Tibial artery (tissue), 4 donors: ENCODE measurements at regions not wholly inside any gene's neighbourhood (a gene's known extent, or its start where the extent isn't known, plus 50 kb on each side); places are given as distances from the start of the nearest gene placed in this dataset.

ENCODE experiments used
- DNase-seq, 2 donors: peaks; one replicate each; pipeline ENCODE4 v3.0.0-alpha.2; 2019
- H3K27ac ChIP-seq, 2 donors: fragments of 200-600 bp; sonication (generic) in 1 of 2; 1 replicate in 1 of 2; 2 replicates in 1 of 2; pipeline ENCODE4 v1.5.1; 2018 to 2019; ENCODE audit warnings: mild to moderate bottlenecking in 1 of 2
- H3K27me3 ChIP-seq, 2 donors: fragments of 200-600 bp; sonication (generic) in 1 of 2; one replicate each; pipeline versions ENCODE4 v1.5.1 to v1.6.0; 2016 to 2019
- H3K36me3 ChIP-seq, 3 donors: fragments of 200-600 bp; sonication (generic) in 2 of 3; one replicate each; pipeline ENCODE4 v1.5.1; 2016 to 2019; ENCODE audit warnings: mild to moderate bottlenecking in 2 of 3
- H3K4me1 ChIP-seq, 4 donors: fragments of 200-600 bp; sonication (generic) in 2 of 4; 1 replicate in 3 of 4; 2 replicates in 1 of 4; pipeline ENCODE4 v1.5.1; 2016 to 2019
- H3K4me3 ChIP-seq, 2 donors: fragments of 200-600 bp; sonication (generic) in 1 of 2; 1 replicate in 1 of 2; 2 replicates in 1 of 2; pipeline ENCODE4 v1.5.1; 2018 to 2019; ENCODE audit warnings: mild to moderate bottlenecking in 2 of 2
- H3K9me3 ChIP-seq, 3 donors: fragments of 200-600 bp; sonication (generic) in 1 of 3; one replicate each; pipeline ENCODE4 v1.5.1; 2016 to 2019
- intact Hi-C: fragments of 100-400 bp; cut with DNase I; formaldehyde crosslinking; loops from one replicate; pipeline ENCODE4 v1.15.0; 2023; ENCODE audit warnings: low total_unique reads
- TF ChIP-seq, protein P1 (sequence below), 2 experiments: fragments of 200-600 bp in 1 of 2; fragments of 450-650 bp in 1 of 2; IDR thresholded peaks; one replicate each; pipeline ENCODE4 v1.5.1; 2017 to 2019; ENCODE audit warnings: antibody characterized with exemption in 2 of 2, mild to moderate bottlenecking in 1 of 2, moderate library complexity in 1 of 2

DNA sequence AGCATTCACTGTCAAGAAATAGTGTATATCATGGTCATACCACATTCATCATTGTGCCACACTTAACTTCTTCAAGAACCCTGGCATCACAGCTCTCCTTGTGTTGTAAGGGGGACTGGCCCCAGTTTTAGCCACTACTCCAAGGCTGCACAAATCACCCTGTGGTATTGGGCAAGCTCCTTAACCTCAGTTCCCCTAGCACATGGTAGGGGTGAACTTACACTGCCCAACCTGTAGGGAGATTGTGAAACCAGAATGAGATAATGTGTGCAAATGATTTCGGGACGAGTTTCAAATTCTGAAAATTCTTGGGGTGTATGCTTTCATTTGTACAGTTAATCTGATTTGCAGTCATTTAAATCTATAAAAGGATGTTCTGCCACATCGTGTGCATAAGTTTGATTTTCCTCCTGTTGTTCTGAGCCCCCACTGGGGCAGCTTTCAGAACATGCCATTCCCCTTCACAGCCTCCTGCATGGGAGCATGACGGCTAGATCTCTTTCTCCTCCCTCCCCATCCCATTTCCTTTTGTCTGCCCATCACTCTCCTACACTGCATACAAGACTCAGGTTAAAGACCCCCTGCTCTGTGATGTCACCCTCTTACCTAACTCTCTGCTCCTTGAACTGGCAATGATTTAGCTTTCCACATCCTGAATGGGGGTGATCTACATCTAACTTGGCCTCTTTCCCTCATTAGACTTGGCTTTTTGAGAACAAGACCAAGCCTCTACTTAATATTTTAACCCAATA, 290.3 kb downstream of the CHRM3 start:
- H3K36me3 ChIP-seq = no peaks in the 10 kb centered on the region
- H3K27me3 ChIP-seq = no peaks in the 10 kb centered on the region
- intact Hi-C loops = no loop called here
- no peak overlapping the region for H3K4me3 ChIP-seq
- DNase-seq = no peak
- H3K4me1 ChIP-seq = no peaks in the 10 kb centered on the region
- TF ChIP-seq, protein P1, sequence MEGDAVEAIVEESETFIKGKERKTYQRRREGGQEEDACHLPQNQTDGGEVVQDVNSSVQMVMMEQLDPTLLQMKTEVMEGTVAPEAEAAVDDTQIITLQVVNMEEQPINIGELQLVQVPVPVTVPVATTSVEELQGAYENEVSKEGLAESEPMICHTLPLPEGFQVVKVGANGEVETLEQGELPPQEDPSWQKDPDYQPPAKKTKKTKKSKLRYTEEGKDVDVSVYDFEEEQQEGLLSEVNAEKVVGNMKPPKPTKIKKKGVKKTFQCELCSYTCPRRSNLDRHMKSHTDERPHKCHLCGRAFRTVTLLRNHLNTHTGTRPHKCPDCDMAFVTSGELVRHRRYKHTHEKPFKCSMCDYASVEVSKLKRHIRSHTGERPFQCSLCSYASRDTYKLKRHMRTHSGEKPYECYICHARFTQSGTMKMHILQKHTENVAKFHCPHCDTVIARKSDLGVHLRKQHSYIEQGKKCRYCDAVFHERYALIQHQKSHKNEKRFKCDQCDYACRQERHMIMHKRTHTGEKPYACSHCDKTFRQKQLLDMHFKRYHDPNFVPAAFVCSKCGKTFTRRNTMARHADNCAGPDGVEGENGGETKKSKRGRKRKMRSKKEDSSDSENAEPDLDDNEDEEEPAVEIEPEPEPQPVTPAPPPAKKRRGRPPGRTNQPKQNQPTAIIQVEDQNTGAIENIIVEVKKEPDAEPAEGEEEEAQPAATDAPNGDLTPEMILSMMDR (IDR thresholded peaks at IDR 0.05) = no peak
- no peaks in the 10 kb centered on the region for H3K9me3 ChIP-seq
- H3K27ac ChIP-seq = no peak overlapping the region

DNA sequence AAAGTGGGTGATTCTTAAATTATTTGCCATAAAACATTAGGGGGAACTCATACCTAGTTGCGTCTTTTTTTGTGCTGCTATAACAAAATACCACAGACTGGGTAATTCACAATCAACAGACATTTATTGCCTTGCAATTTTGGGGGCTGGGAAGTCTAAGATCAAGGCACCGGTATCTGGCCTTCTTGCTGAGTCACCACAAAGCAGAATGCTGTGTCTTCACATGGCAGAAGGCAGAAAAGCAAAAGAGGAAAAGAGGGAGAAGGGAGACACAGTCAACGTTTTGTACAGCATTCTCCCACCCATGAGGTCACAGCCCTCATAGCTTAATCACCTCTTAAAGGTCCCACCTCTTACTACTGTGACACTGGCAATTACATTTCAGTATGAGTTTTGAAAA, 291.0 kb downstream of the CHRM3 start:
- intact Hi-C loops = no loop called here
- H3K4me3 ChIP-seq = no peak overlapping the region

DNA sequence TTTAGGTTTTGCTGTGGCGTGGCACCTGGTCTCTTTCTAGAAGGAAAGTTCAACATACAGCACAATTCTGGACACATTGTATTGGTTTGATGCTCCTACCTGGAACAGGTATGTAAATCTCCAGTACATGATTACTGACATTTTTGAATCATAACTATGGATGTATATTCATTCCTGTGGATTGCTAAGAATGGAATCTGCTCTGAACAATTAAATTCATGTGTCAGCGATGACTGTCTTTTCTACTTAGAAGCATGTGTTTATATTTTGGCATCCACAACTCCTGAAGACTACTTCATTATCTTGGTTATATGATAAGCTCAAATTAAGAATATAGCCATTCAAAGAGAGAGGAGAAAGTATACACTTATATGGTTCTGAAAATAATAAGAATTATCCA, 291.8 kb downstream of the CHRM3 start:
- H3K27ac ChIP-seq = no peak overlapping the region
- no peaks in the 10 kb centered on the region for H3K4me1 ChIP-seq
- no peaks in the 10 kb centered on the region for H3K9me3 ChIP-seq
- TF ChIP-seq, protein P1 (IDR thresholded peaks at IDR 0.05) = no peak
- no peak for DNase-seq
- H3K4me3 ChIP-seq = no peak overlapping the region
- no peaks in the 10 kb centered on the region for H3K27me3 ChIP-seq
- H3K36me3 ChIP-seq = no peaks in the 10 kb centered on the region
- intact Hi-C loops = no loop called here

More for the DNA sequence above, 291.0 kb downstream of the CHRM3 start:
- no peak for DNase-seq
- Histone ChIP-seq H3K36me3 (no peaks in the 10 kb centered on the region), H3K27ac (no peak overlapping the region), H3K27me3 (no peaks in the 10 kb centered on the region), H3K4me1 (no peaks in the 10 kb centered on the region), H3K9me3 (no peaks in the 10 kb centered on the region)
- TF ChIP-seq, protein P1 (IDR thresholded peaks at IDR 0.05) = no peak

DNA sequence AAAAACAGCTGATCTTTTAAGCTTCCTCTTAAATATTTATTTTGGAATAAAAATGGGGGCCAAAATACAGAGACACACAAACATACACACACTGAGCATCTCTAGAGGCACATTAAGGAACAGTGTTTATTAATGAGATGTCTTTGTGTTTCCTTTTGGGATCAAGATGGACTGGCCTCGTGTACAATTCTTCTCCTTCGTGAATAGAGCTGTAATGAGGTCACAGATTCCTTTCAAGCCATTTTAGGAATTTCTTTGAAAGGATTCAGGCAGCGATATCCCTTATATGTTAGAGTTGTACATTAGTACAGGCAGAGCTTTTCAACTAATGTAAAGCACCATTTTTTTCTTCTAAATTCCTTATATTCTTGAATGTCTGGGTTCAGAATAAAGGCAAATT, 295.7 kb downstream of the CHRM3 start:
- Histone ChIP-seq H3K36me3 (no peaks in the 10 kb centered on the region), H3K27ac (no peak overlapping the region), H3K4me3 (no peak overlapping the region), H3K27me3 (no peaks in the 10 kb centered on the region), H3K4me1 (no peaks in the 10 kb centered on the region), H3K9me3 (no peaks in the 10 kb centered on the region)
- no peak for DNase-seq
- TF ChIP-seq, protein P1 (IDR thresholded peaks at IDR 0.05) = no peak
- intact Hi-C loops = no loop called here

DNA sequence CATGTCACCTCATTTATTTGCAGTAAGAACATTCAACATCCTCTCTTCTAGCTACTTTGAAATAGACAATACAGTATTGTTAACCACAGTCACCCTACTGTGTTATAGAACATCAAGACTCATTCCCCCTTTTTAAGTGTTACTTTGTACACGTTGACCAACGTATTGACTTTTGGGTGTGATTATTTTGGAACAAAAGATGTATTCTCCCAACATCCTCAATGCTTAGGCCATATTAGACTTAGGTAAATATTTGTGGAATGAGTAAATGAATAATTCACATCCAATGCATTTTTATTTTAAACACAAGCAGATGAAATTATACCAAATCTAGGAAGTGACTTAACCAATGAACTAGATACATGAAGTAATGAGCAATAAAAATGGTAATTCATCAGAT, 296.6 kb downstream of the CHRM3 start:
- Histone ChIP-seq H3K27ac (no peak overlapping the region), H3K27me3 (no peaks in the 10 kb centered on the region), H3K9me3 (no peaks in the 10 kb centered on the region), H3K4me1 (no peaks in the 10 kb centered on the region), H3K36me3 (no peaks in the 10 kb centered on the region), H3K4me3 (no peak overlapping the region)
- intact Hi-C loops = no loop called here
- TF ChIP-seq, protein P1 (IDR thresholded peaks at IDR 0.05) = no peak
- DNase-seq = no peak
